Keratinocyte (primary cell): ENCODE measurements at regions not wholly inside any gene's neighbourhood (a gene's known extent, or its start where the extent isn't known, plus 50 kb on each side); places are given as distances from the start of the nearest gene placed in this dataset.

ENCODE experiments used
- CTCF ChIP-seq, 3 experiments: IDR thresholded peaks in 1 of 3; conservative IDR thresholded peaks in 1 of 3; optimal IDR thresholded peaks in 1 of 3; 2 replicates in 2 of 3; 3 replicates in 1 of 3; pipeline versions ENCODE3 to v1.5.1; 2011; ENCODE audit warnings: low read length in 3 of 3, mild to moderate bottlenecking in 3 of 3, moderate library complexity in 2 of 3, control low read depth in 1 of 3, inconsistent platforms in 1 of 3; ENCODE audit not compliant: insufficient read depth in 2 of 3; ENCODE audit errors: extremely low read depth in 1 of 3
- EZH2 ChIP-seq: IDR thresholded peaks from one replicate; pipeline ENCODE4 v1.6.1; 2012; ENCODE audit warnings: inconsistent platforms, mild to moderate bottlenecking, low read length, moderate library complexity

- TF ChIP-seq CTCF (optimal IDR thresholded peaks at IDR 0.05 in 1 of 3, IDR thresholded peaks at IDR 0.05 in 1 of 3, conservative IDR thresholded peaks at IDR 0.05 in 1 of 3; ENCODE audit: extremely low read depth in 1 of 3, insufficient read depth in 2 of 3, low read length in 3 of 3) = no peak
- no peak for TF ChIP-seq EZH2
These were observed 124.3 kb upstream of the IRX5 start for GRCh38 chr16:54806378-54806777.
